WERI-Rb-1 (cell line): ENCODE measurements at regions not wholly inside any gene's neighbourhood (a gene's known extent, or its start where the extent isn't known, plus 50 kb on each side); places are given as distances from the start of the nearest gene placed in this dataset.

Source experiments
- DNase-seq: peaks from one replicate; pipeline ENCODE4 v3.0.0-alpha.2; 2020
- H3K27ac ChIP-seq: fragments of 250-450 bp; sonication (Bioruptor Pico); 2 replicates; pipeline ENCODE4 v1.5.1; 2020; ENCODE audit warnings: mild to moderate bottlenecking, moderate library complexity
- H3K27me3 ChIP-seq: fragments of 250-450 bp; sonication (Bioruptor Pico); 2 replicates; pipeline ENCODE4 v1.5.1; 2021; ENCODE audit warnings: mild to moderate bottlenecking, low read depth, moderate library complexity; ENCODE audit not compliant: insufficient read depth, severe bottlenecking
- H3K36me3 ChIP-seq: fragments of 250-450 bp; sonication (Bioruptor Pico); 2 replicates; pipeline ENCODE4 v1.5.1; 2020; ENCODE audit warnings: mild to moderate bottlenecking, moderate library complexity
- H3K4me3 ChIP-seq: 2 replicates; pipeline ENCODE4 v1.5.1; 2011; ENCODE audit warnings: low read depth, mild to moderate bottlenecking, control low read depth, low read length
- H3K9me3 ChIP-seq: fragments of 250-450 bp; sonication (Bioruptor Pico); 2 replicates; pipeline ENCODE4 v1.5.1; 2021; ENCODE audit warnings: mild to moderate bottlenecking, moderate library complexity; ENCODE audit not compliant: severe bottlenecking
- TF ChIP-seq, protein P1 (sequence below): IDR thresholded peaks from 2 replicates; pipeline ENCODE4 v1.5.1; 2011; ENCODE audit warnings: low read depth, mild to moderate bottlenecking, control low read depth, inconsistent platforms, low read length

DNA sequence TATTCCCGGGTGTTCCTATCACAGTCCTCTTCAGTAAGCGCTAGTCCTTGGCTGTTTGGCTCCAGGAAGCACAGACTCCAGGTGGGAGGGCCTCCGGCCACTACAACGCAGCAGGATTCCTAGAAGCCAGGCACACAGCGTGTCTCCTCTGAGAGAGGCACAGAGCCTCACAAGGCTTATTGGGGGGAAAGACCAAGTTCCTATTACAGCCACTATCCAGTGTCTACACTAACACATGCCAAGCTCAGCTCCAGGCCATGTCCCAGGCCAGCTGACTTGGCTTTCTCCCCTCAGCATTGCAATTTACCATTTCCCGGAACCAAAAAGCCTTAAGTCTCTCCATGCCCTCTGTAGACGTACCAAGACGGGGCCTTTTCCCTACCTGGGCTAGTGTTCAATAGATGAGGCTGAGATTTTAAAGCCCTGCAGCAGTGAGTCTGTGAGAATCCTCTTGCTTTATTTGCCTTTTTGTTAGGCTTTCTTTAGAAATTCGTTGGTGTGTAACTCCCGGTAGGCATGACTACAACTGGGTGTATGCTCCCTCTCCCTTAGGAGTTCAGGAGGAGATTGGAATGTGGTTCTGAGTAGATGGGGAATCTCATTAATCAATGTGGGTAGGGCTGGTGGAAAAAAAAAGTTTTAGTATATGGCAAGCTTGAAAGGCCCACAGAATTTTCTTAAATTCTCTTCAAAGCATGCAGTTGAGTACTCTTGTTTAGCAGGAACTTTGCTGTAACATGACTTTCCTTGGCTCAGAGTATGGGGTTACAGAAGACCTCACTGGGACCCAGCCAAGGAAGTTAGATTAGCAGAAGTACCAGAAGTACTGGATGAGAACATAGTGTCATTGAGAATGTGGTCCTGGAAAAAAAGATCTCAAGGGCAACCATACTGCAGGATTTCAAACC is 84.3 kb upstream of the SLC1A3 start:
- TF ChIP-seq, protein P1, sequence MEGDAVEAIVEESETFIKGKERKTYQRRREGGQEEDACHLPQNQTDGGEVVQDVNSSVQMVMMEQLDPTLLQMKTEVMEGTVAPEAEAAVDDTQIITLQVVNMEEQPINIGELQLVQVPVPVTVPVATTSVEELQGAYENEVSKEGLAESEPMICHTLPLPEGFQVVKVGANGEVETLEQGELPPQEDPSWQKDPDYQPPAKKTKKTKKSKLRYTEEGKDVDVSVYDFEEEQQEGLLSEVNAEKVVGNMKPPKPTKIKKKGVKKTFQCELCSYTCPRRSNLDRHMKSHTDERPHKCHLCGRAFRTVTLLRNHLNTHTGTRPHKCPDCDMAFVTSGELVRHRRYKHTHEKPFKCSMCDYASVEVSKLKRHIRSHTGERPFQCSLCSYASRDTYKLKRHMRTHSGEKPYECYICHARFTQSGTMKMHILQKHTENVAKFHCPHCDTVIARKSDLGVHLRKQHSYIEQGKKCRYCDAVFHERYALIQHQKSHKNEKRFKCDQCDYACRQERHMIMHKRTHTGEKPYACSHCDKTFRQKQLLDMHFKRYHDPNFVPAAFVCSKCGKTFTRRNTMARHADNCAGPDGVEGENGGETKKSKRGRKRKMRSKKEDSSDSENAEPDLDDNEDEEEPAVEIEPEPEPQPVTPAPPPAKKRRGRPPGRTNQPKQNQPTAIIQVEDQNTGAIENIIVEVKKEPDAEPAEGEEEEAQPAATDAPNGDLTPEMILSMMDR, result no peak
- no peak for DNase-seq
- Histone ChIP-seq H3K9me3 (no peaks in the 10 kb centered on the region), H3K4me3 (no peak overlapping the region), H3K36me3 (no peaks in the 10 kb centered on the region), H3K27me3 (no peaks in the 10 kb centered on the region), H3K27ac (no peak overlapping the region)

DNA sequence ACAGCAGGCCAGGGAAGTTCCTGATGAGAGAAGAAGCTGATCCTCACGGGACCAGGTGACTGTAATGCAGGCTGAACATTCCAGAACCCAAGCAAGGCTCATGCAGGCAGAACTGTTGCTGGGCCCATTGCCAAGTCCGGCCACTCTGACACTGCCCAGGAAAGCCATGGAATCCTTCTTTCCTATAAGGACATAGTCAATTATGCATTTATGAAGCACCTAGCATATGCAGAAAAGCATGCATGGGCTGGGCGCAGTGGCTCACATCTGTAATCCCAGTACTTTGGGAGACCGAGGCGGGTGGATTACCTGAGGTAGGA is 83.7 kb upstream of the SLC1A3 start:
- Histone ChIP-seq H3K4me3 (no peak overlapping the region), H3K9me3 (no peaks in the 10 kb centered on the region), H3K27ac (no peak overlapping the region), H3K27me3 (no peaks in the 10 kb centered on the region), H3K36me3 (no peaks in the 10 kb centered on the region)
- TF ChIP-seq, protein P1, result no peak
- DNase-seq, result no peak

DNA sequence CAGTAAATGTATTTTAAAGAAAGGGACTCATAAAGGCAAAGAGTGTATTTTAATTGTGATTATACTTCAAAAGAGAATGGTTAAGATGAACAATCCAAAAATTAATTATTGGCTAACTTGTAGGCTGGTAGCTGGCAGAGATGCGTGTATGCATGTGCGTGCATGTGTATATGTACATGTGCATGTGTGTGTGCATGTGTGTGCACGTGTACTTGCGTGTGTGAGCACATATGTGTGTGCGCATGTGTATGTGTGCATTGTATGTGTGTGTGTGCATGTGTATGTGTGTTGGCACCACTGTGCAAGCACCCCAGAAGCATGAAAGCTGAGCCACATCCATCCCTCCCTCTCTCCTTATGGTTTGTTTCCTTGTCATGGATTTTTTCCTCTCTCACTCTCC is 83.0 kb upstream of the SLC1A3 start:
- no peak for DNase-seq
- no peaks in the 10 kb centered on the region for H3K36me3 ChIP-seq
- H3K9me3 ChIP-seq, result no peaks in the 10 kb centered on the region
- no peak overlapping the region for H3K27ac ChIP-seq
- no peak overlapping the region for H3K4me3 ChIP-seq
- H3K27me3 ChIP-seq, result no peaks in the 10 kb centered on the region
- TF ChIP-seq, protein P1, result no peak

DNA sequence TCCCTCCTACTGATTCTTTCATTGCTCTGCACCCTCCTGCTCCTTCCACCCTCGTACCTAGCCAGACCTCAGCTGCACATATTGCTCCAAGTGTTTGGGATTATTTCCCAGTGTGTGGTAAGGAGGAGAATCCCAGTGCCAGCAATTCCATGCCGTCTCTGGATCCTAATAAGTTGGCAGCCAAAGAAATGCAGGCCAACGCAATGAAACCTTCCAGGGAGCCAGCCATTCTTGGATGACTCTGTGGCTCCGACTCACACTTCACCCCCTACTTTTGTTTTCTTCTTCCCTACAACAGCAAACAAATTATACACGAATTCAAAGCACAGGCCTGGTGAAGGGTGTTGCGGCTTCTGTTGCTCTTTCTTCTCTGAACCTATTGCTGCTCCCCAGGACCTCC is 82.5 kb upstream of the SLC1A3 start:
- Histone ChIP-seq H3K27ac (no peak overlapping the region), H3K27me3 (no peaks in the 10 kb centered on the region), H3K36me3 (no peaks in the 10 kb centered on the region), H3K4me3 (no peak overlapping the region), H3K9me3 (no peaks in the 10 kb centered on the region)
- DNase-seq, result no peak
- TF ChIP-seq, protein P1, result no peak

DNA sequence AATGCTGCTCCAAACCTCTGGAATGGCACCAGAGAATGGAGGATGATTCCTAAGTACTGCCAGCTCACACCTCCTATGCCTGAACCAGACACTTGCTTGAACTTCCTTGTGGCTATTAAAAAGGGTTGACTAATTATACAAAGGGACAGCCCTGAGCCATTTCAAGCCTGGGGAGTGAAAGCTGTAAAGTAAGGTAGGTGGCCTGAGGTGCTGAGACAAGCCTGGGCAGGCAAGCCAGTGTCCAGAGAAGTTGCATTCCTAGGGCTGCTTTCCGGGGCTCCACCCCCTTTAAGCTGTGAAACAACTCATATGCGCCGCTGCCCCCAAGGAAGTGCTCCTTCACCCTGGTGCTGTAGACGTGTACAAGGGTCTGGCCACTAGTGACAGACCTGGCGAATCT is 79.9 kb upstream of the SLC1A3 start:
- Histone ChIP-seq H3K4me3 (no peak overlapping the region), H3K27ac (no peak overlapping the region), H3K27me3 (no peaks in the 10 kb centered on the region), H3K36me3 (no peaks in the 10 kb centered on the region), H3K9me3 (no peaks in the 10 kb centered on the region)
- TF ChIP-seq, protein P1, result no peak
- no peak for DNase-seq

DNA sequence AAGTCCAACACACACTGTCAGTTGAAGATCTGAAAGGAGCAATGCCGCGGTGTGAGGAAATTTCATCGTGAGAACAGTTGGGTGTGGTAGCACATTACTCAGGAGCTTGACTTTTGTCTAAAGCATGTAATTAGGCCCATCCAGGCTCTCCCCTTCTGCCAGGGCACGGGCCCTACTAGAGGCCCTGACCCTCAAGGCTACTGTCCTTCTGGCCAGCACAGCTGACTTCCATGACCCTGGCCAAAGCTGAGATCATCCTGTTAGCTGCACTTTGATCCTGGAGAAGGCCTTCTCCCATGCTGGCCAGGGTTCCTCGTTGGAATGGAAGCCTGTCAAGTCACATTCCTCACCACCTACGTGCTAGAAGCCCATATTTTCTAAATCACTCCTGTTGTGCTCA is 77.8 kb upstream of the SLC1A3 start:
- Histone ChIP-seq H3K27ac (no peak overlapping the region), H3K9me3 (no peaks in the 10 kb centered on the region), H3K4me3 (no peak overlapping the region), H3K27me3 (no peaks in the 10 kb centered on the region), H3K36me3 (no peaks in the 10 kb centered on the region)
- no peak for DNase-seq
- TF ChIP-seq, protein P1, result no peak
